ENCODE measurements at regions not wholly inside any gene's neighbourhood (a gene's known extent, or its start where the extent isn't known, plus 50 kb on each side); places are given as distances from the start of the nearest gene placed in this dataset.

DNA sequence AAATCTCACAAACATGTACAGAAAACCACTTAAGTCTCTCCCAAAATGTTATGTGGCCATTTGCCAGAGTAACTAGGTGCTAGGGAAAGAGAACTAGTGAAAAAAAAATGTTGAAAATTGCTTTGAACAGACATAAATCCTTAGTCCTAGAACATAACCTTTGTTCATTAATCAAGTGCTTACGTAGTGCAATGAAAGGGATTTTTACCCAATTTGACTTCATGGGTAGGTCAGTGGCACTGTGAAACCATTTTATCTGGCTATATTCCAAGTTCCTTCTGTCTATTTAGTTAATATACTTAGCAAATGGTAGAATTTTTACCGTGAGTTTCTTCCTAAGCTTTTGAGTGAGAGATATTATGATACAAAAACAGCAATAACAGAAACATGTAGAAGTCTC is 209.4 kb downstream of the DIPK2A start:
- H3K4me3 ChIP-seq: no peak overlapping the region
- 41 to 55% methylated on average over 2 of the region's 2 CpGs for WGBS, 2 donors
- no peak overlapping the region for H3K27ac ChIP-seq
- intact Hi-C loops (cut with DNase I): no loop called here
- H3K4me1 ChIP-seq: peaks cover 16% of the 10 kb centered on the region
- H3K9me3 ChIP-seq: no peaks in the 10 kb centered on the region
- no peaks in the 10 kb centered on the region for H3K27me3 ChIP-seq
- TF ChIP-seq, protein P1, sequence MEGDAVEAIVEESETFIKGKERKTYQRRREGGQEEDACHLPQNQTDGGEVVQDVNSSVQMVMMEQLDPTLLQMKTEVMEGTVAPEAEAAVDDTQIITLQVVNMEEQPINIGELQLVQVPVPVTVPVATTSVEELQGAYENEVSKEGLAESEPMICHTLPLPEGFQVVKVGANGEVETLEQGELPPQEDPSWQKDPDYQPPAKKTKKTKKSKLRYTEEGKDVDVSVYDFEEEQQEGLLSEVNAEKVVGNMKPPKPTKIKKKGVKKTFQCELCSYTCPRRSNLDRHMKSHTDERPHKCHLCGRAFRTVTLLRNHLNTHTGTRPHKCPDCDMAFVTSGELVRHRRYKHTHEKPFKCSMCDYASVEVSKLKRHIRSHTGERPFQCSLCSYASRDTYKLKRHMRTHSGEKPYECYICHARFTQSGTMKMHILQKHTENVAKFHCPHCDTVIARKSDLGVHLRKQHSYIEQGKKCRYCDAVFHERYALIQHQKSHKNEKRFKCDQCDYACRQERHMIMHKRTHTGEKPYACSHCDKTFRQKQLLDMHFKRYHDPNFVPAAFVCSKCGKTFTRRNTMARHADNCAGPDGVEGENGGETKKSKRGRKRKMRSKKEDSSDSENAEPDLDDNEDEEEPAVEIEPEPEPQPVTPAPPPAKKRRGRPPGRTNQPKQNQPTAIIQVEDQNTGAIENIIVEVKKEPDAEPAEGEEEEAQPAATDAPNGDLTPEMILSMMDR (IDR thresholded peaks at IDR 0.05): no peak
- no peak for TF ChIP-seq POLR2A (IDR thresholded peaks at IDR 0.05)
- no peaks in the 10 kb centered on the region for H3K36me3 ChIP-seq (replicated peaks in 1 of 2; ENCODE audit: insufficient read depth in 1 of 2, low read depth in 2 of 2)
- ATAC-seq (no peak), DNase-seq (no peak)

DNA sequence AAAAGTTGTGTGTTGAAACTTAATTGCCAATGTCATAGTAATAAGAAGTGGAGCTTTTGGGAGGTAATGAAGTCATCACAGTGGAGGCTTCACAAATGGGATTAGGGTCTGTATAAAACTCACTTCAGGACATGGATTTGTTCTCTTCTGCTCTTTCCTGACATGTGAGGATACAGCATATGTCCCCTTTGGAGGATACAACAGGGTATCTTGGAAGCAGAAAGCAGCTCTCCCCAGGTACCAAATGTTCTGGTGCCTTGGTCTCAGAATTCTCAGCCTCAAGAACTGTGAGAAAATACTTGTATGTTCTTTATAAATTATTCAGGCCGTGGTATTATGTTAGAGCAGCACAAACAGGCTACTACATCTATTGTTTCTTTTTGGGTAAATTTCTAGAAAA is 210.9 kb downstream of the DIPK2A start:
- intact Hi-C loops (cut with DNase I): no loop called here
- no peaks in the 10 kb centered on the region for H3K27me3 ChIP-seq
- DNase-seq (no peak), ATAC-seq (no peak)
- H3K27ac ChIP-seq: no peak overlapping the region
- H3K36me3 ChIP-seq (replicated peaks in 1 of 2; ENCODE audit: insufficient read depth in 1 of 2, low read depth in 2 of 2): no peaks in the 10 kb centered on the region
- TF ChIP-seq, protein P1 (IDR thresholded peaks at IDR 0.05): no peak
- no peak for TF ChIP-seq POLR2A (IDR thresholded peaks at IDR 0.05)
- no peak overlapping the region for H3K4me3 ChIP-seq
- WGBS, 2 donors: 82 to 93% methylated on average over 1 of the region's 1 CpG
- H3K4me1 ChIP-seq: peaks cover 14% of the 10 kb centered on the region
- H3K9me3 ChIP-seq: no peaks in the 10 kb centered on the region

DNA sequence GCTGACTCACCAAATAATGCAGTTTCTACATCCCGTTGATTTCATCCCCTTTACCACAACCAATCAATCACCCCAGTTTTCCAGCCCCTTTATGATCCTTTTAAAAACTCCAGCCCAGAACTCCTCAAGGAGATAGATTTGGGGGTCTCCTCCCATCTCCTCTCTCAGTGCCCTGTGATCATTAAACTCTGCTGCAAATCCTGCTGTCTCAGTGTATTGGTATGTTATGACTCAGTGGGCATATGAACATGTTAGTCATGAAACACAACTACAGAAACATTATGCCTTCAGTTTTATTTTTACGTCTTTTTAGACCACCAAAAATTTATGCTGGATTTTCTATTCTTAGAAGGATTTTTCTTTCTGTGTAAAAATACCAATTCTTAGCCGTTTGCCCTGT is 213.7 kb downstream of the DIPK2A start:
- ATAC-seq: no peak
- DNase-seq: no peak
- Histone ChIP-seq H3K36me3 (replicated peaks in 1 of 2; ENCODE audit: insufficient read depth in 1 of 2, low read depth in 2 of 2) (no peaks in the 10 kb centered on the region), H3K27ac (no peak overlapping the region), H3K27me3 (no peaks in the 10 kb centered on the region), H3K4me1 (no peaks in the 10 kb centered on the region), H3K4me3 (no peak overlapping the region), H3K9me3 (no peaks in the 10 kb centered on the region)
- 88 to 96% methylated on average over 3 of the region's 3 CpGs for WGBS, 2 donors
- TF ChIP-seq POLR2A (IDR thresholded peaks at IDR 0.05): no peak
- TF ChIP-seq, protein P1 (IDR thresholded peaks at IDR 0.05): no peak
- intact Hi-C loops (cut with DNase I): no loop called here

DNA sequence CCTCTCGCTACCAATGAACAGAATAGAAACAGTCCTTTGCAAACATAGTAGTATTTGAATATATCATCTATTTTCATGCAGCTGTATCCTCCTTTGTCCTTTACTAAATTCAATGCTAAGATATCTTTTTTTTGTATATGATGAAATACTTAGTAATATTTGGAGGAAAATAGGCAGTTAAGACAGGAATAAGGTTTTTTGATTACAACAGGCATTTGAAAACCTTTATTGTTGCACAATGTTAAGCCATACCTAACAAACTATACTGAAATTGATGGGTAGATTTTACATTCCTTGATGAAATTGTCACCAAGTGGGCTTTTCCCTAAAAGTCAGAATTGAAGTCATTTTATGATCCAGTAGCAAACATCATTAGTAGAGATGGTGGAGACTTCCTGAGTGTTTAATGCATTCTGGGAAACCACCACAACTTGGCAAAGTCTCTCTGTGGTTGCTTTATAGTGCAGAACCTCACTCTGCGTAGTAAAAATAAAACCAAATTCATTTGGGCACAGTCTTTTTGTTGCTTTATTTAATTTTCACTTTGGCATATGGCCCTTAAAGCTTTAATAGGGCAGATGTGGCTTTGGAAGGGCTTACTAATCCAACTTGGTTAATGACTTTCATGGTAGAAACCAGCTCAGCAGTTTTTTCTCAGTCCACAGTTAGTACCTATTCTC is 216.0 kb downstream of the DIPK2A start:
- H3K9me3 ChIP-seq: no peaks in the 10 kb centered on the region

More for the DNA sequence above, 216.0 kb downstream of the DIPK2A start:
- no peak for ATAC-seq
- no peaks in the 10 kb centered on the region for H3K36me3 ChIP-seq (replicated peaks in 1 of 2; ENCODE audit: insufficient read depth in 1 of 2, low read depth in 2 of 2)
- no peak overlapping the region for H3K4me3 ChIP-seq
- no peak overlapping the region for H3K27ac ChIP-seq
- 81 to 96% methylated on average over 2 of the region's 2 CpGs for WGBS, 2 donors
- no peaks in the 10 kb centered on the region for H3K4me1 ChIP-seq
- no peak for DNase-seq
- H3K27me3 ChIP-seq: no peaks in the 10 kb centered on the region
- intact Hi-C loops (cut with DNase I): no loop called here
- TF ChIP-seq, protein P1 (IDR thresholded peaks at IDR 0.05): no peak
- no peak for TF ChIP-seq POLR2A (IDR thresholded peaks at IDR 0.05)

Data from body of pancreas (tissue), 4 donors.